ENCODE measurements at regions not wholly inside any gene's neighbourhood (a gene's known extent, or its start where the extent isn't known, plus 50 kb on each side); places are given as distances from the start of the nearest gene placed in this dataset.

GRCh38 chr2:239905884-239906654, 119.1 kb downstream of the NDUFA10 start:
- no peak for DNase-seq (ENCODE audit: low read depth, low spot score)
- in situ Hi-C loops (cut with HindIII; ENCODE audit: low pct_unique_long_range_greater_than_20kb, low sequenced_read_pairs): no loop called here

- in situ Hi-C loops (cut with HindIII; ENCODE audit: low pct_unique_long_range_greater_than_20kb, low sequenced_read_pairs): no loop called here
- DNase-seq (ENCODE audit: low read depth, low spot score): no peak
Observed at GRCh38 chr2:239905306-239905705, 119.8 kb downstream of the NDUFA10 start.

- in situ Hi-C loops (cut with HindIII; ENCODE audit: low pct_unique_long_range_greater_than_20kb, low sequenced_read_pairs): no loop called here
- no peak for DNase-seq (ENCODE audit: low read depth, low spot score)
Observed at GRCh38 chr2:239904496-239904895, 120.6 kb downstream of the NDUFA10 start.

- in situ Hi-C loops (cut with HindIII; ENCODE audit: low pct_unique_long_range_greater_than_20kb, low sequenced_read_pairs): no loop called here
- DNase-seq (ENCODE audit: low read depth, low spot score): no peak
Observed at GRCh38 chr2:239903803-239904202, 121.3 kb downstream of the NDUFA10 start.

GRCh38 chr2:239903210-239903609, 121.9 kb downstream of the NDUFA10 start:
- DNase-seq (ENCODE audit: low read depth, low spot score): no peak
- in situ Hi-C loops (cut with HindIII; ENCODE audit: low pct_unique_long_range_greater_than_20kb, low sequenced_read_pairs): no loop called here

GRCh38 chr2:239902749-239903201, 122.4 kb downstream of the NDUFA10 start:
- no peak for DNase-seq (ENCODE audit: low read depth, low spot score)
- in situ Hi-C loops (cut with HindIII; ENCODE audit: low pct_unique_long_range_greater_than_20kb, low sequenced_read_pairs): no loop called here

GRCh38 chr2:239898292-239898925, 126.7 kb downstream of the NDUFA10 start:
- in situ Hi-C loops (cut with HindIII; ENCODE audit: low pct_unique_long_range_greater_than_20kb, low sequenced_read_pairs): no loop called here
- no peak for DNase-seq (ENCODE audit: low read depth, low spot score)

- in situ Hi-C loops (cut with HindIII; ENCODE audit: low pct_unique_long_range_greater_than_20kb, low sequenced_read_pairs): no loop called here
- no peak for DNase-seq (ENCODE audit: low read depth, low spot score)
Observed at GRCh38 chr2:239897596-239898235, 127.4 kb downstream of the NDUFA10 start.

- in situ Hi-C loops (cut with HindIII; ENCODE audit: low pct_unique_long_range_greater_than_20kb, low sequenced_read_pairs): no loop called here
- DNase-seq (ENCODE audit: low read depth, low spot score): no peak
Observed at GRCh38 chr2:239896075-239896474, 129.1 kb downstream of the NDUFA10 start.

- DNase-seq (ENCODE audit: low read depth, low spot score): no peak
- in situ Hi-C loops (cut with HindIII; ENCODE audit: low pct_unique_long_range_greater_than_20kb, low sequenced_read_pairs): no loop called here
Observed at GRCh38 chr2:239895669-239896068, 129.5 kb downstream of the NDUFA10 start.

- no peak for DNase-seq (ENCODE audit: low read depth, low spot score)
- in situ Hi-C loops (cut with HindIII; ENCODE audit: low pct_unique_long_range_greater_than_20kb, low sequenced_read_pairs): no loop called here
Observed at GRCh38 chr2:239895116-239895515, 130.0 kb downstream of the NDUFA10 start.

- in situ Hi-C loops (cut with HindIII; ENCODE audit: low pct_unique_long_range_greater_than_20kb, low sequenced_read_pairs): no loop called here
- DNase-seq (ENCODE audit: low read depth, low spot score): no peak
Observed at GRCh38 chr2:239894276-239894675, 130.9 kb downstream of the NDUFA10 start.

- in situ Hi-C loops (cut with HindIII; ENCODE audit: low pct_unique_long_range_greater_than_20kb, low sequenced_read_pairs): no loop called here
- peak; percentile 3 for DNase-seq (ENCODE audit: low read depth, low spot score)
Observed at GRCh38 chr2:239893236-239893515, 132.0 kb downstream of the NDUFA10 start.

- in situ Hi-C loops (cut with HindIII; ENCODE audit: low pct_unique_long_range_greater_than_20kb, low sequenced_read_pairs): no loop called here
Observed at GRCh38 chr2:239892441-239893235, 132.5 kb downstream of the NDUFA10 start.

GRCh38 chr2:239891698-239892097, 133.4 kb downstream of the NDUFA10 start:
- no peak for DNase-seq (ENCODE audit: low read depth, low spot score)
- in situ Hi-C loops (cut with HindIII; ENCODE audit: low pct_unique_long_range_greater_than_20kb, low sequenced_read_pairs): no loop called here

More at GRCh38 chr2:239892441-239893235, 132.5 kb downstream of the NDUFA10 start:
- no peak for DNase-seq (ENCODE audit: low read depth, low spot score)

GRCh38 chr2:239890206-239890746, 134.9 kb downstream of the NDUFA10 start:
- in situ Hi-C loops (cut with HindIII; ENCODE audit: low pct_unique_long_range_greater_than_20kb, low sequenced_read_pairs): no loop called here
- DNase-seq (ENCODE audit: low read depth, low spot score): no peak

GRCh38 chr2:239889641-239890121, 135.5 kb downstream of the NDUFA10 start:
- in situ Hi-C loops (cut with HindIII; ENCODE audit: low pct_unique_long_range_greater_than_20kb, low sequenced_read_pairs): no loop called here
- DNase-seq (ENCODE audit: low read depth, low spot score): no peak

GRCh38 chr2:239887604-239888003, 137.5 kb downstream of the NDUFA10 start:
- no peak for DNase-seq (ENCODE audit: low read depth, low spot score)
- in situ Hi-C loops (cut with HindIII; ENCODE audit: low pct_unique_long_range_greater_than_20kb, low sequenced_read_pairs): no loop called here

Data from SK-MEL-5 (cell line).